ENCODE measurements at regions not wholly inside any gene's neighbourhood (a gene's known extent, or its start where the extent isn't known, plus 50 kb on each side); places are given as distances from the start of the nearest gene placed in this dataset.
A peak's percentile ranks its signal among the peaks of the same experiment; 100 is the strongest.

DNA sequence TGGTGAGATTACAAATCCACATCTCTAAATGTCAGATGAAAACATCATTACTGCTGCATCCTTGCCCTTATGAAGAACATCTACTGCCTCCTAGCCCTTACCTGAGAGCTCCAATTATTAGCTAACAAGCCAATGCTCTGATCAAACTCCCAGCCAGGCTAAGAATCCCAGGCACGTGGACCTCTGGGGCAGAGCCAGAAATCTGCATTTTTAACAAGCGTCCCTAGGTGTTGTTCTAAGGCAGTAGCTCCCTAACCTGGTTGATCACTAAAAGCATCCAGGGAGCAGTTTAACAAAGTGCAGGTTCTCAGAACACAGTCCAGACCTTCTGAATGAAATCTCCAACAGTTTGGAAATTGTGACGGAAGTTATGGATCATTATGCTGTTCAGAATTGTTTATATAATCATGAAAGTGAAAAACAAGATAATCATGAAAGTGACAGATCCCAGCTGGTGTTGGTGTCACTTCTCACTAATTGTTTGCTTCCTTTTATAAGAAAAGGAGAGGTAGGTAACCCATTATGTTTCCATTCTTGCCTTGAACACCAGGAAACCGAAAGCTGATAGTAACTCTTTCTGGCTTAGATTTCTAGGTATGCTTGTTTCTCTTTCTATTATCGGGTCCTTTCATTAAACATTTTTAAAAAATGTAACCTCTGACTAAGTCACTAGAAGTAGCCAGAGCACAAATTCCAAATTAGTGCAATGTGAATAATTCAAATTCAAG lies 216.5 kb upstream of the NR4A3 start:
- TF ChIP-seq POLR2AphosphoS5 (IDR thresholded peaks at IDR 0.05) (no peak), EP300 (IDR thresholded peaks at IDR 0.05) (no peak), POLR2A (IDR thresholded peaks at IDR 0.05) (no peak)
- TF ChIP-seq, protein P1, sequence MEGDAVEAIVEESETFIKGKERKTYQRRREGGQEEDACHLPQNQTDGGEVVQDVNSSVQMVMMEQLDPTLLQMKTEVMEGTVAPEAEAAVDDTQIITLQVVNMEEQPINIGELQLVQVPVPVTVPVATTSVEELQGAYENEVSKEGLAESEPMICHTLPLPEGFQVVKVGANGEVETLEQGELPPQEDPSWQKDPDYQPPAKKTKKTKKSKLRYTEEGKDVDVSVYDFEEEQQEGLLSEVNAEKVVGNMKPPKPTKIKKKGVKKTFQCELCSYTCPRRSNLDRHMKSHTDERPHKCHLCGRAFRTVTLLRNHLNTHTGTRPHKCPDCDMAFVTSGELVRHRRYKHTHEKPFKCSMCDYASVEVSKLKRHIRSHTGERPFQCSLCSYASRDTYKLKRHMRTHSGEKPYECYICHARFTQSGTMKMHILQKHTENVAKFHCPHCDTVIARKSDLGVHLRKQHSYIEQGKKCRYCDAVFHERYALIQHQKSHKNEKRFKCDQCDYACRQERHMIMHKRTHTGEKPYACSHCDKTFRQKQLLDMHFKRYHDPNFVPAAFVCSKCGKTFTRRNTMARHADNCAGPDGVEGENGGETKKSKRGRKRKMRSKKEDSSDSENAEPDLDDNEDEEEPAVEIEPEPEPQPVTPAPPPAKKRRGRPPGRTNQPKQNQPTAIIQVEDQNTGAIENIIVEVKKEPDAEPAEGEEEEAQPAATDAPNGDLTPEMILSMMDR (IDR thresholded peaks at IDR 0.05): no peak
- no peaks in the 10 kb centered on the region for H3K27me3 ChIP-seq
- no peaks in the 10 kb centered on the region for H3K9me3 ChIP-seq
- no peak overlapping the region for H3K27ac ChIP-seq
- no peaks in the 10 kb centered on the region for H3K36me3 ChIP-seq
- H3K4me3 ChIP-seq: no peak overlapping the region
- WGBS, 2 donors: 62 to 73% methylated on average over 5 of the region's 5 CpGs
- DNase-seq (no peak), ATAC-seq (ENCODE audit: low FRiP score in 2 of 2) (no peak)
- peaks cover 0 to 3% (median 0%) of the 10 kb centered on the region in 4 donors for H3K4me1 ChIP-seq

DNA sequence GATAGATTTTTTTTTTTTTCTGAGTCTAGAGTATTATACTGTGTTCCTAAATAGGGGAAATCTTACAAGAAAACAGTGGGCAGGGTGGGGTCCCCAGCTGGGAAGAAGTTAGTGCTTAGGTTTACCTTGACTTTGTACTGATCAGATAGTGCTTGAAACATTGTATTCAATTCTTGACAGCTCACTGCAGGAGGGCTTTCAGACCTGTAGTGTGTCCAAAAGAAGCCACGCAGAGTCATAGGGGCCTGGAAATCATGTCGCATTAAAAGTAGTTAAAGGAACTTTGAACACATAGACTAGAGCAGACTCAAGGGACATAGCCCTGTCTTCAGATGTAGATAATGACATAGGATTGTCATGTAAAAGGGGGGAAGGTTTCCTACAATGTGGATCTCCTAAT lies 215.4 kb upstream of the NR4A3 start:
- no peak for TF ChIP-seq POLR2A (IDR thresholded peaks at IDR 0.05)
- no peak for TF ChIP-seq EP300 (IDR thresholded peaks at IDR 0.05)
- no peak for TF ChIP-seq POLR2AphosphoS5 (IDR thresholded peaks at IDR 0.05)
- TF ChIP-seq, protein P1 (IDR thresholded peaks at IDR 0.05): no peak
- no peak overlapping the region for H3K27ac ChIP-seq
- 87 to 94% methylated on average over 2 of the region's 2 CpGs for WGBS, 2 donors
- H3K27me3 ChIP-seq: no peaks in the 10 kb centered on the region
- H3K36me3 ChIP-seq: no peaks in the 10 kb centered on the region
- no peaks in the 10 kb centered on the region for H3K9me3 ChIP-seq
- DNase-seq: no peak
- H3K4me3 ChIP-seq: no peak overlapping the region
- H3K4me1 ChIP-seq: peaks cover 0 to 3% (median 0%) of the 10 kb centered on the region in 4 donors
- ATAC-seq (ENCODE audit: low FRiP score in 2 of 2): no peak

DNA sequence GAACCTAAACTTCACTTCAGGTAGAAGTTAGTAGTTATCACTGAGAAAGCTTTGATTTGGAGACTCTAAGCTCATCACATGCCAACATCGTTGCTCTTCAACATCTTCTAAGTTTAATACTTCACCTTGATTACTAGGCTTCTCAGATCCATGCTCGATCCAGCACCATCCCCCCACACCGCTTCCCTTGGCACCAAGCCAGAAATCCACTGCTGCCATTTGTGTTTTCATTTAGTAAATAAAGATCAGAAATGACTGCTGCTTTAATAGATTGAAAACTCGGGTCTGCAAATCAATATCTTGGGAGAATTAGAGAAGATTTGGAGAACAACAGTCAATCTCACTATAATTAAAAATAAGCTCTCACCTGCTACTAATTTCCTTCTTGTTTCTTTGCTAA lies 214.7 kb upstream of the NR4A3 start:
- no peak for ATAC-seq (ENCODE audit: low FRiP score in 2 of 2)
- TF ChIP-seq POLR2AphosphoS5 (IDR thresholded peaks at IDR 0.05) (no peak), POLR2A (IDR thresholded peaks at IDR 0.05) (no peak), EP300 (IDR thresholded peaks at IDR 0.05) (no peak)
- TF ChIP-seq, protein P1 (IDR thresholded peaks at IDR 0.05): no peak
- no peaks in the 10 kb centered on the region for H3K27me3 ChIP-seq
- no peaks in the 10 kb centered on the region for H3K9me3 ChIP-seq
- 33 to 36% methylated on average over 4 of the region's 4 CpGs for WGBS, 2 donors
- H3K4me1 ChIP-seq: no peaks in the 10 kb centered on the region
- DNase-seq: no peak
- no peak overlapping the region for H3K4me3 ChIP-seq
- H3K27ac ChIP-seq: no peak overlapping the region
- no peaks in the 10 kb centered on the region for H3K36me3 ChIP-seq

DNA sequence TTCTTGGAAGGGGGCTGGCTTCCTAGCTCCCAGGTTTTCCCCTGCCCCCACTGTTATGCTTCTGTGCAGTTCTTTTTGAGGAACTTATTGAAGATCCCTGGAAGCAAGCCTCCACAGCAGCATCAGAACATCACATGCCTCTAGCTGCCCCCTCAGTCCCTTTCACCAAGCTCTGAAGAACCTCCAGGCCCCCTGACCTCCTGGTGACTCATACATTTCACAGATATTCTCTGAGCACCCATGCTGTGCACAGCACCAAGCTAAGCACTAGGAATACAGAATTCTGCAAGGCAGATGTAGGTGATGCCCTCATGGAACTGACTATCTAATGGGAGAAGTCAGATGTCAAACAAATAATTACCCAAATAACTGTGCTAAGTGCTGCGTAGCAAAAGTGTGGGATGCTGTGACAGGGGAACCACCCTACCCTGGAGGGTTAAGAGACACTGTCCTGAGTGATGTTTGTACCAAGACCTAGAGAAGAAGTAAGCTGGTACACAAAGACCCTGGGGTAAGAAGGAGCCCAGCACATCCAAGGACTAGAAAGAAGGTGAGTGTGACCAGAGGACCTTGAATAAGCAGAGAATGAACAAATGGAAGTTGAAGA lies 213.7 kb upstream of the NR4A3 start:
- ATAC-seq (ENCODE audit: low FRiP score in 2 of 2) (peak in 1 of 2 donors; percentile 43), DNase-seq (peak in 1 of 2 donors; percentile 46)
- Histone ChIP-seq H3K27me3 (no peaks in the 10 kb centered on the region), H3K36me3 (no peaks in the 10 kb centered on the region), H3K4me1 (no peaks in the 10 kb centered on the region), H3K27ac (no peak overlapping the region), H3K4me3 (no peak overlapping the region), H3K9me3 (no peaks in the 10 kb centered on the region)
- 81 to 92% methylated on average over 1 of the region's 1 CpG for WGBS, 2 donors
- no peak for TF ChIP-seq POLR2AphosphoS5 (IDR thresholded peaks at IDR 0.05)
- TF ChIP-seq POLR2A (IDR thresholded peaks at IDR 0.05): no peak
- TF ChIP-seq, protein P1 (IDR thresholded peaks at IDR 0.05): no peak
- TF ChIP-seq EP300 (IDR thresholded peaks at IDR 0.05): no peak

Measured in upper lobe of left lung (tissue), 6 donors.